Small intestine (tissue), 7 donors: ENCODE measurements at regions not wholly inside any gene's neighbourhood (a gene's known extent, or its start where the extent isn't known, plus 50 kb on each side); places are given as distances from the start of the nearest gene placed in this dataset.

Experiments used
- DNase-seq, 2 donors: peaks; one replicate each; pipeline versions ENCODE4 v3.0.0 to v3.0.0-alpha.2; 2013
- FAIRE-seq: peaks from 2 replicates; lab custom pipeline; 2012; peaks lifted over from hg19 to GRCh38; lab: Jason Lieb, UNC
- H3K27ac ChIP-seq, 3 donors: one replicate each; pipeline ENCODE4 v1.5.1; 2013; ENCODE audit warnings: low read length in 2 of 3, mild to moderate bottlenecking in 2 of 3, control low read depth in 1 of 3, inconsistent platforms in 1 of 3, low read depth in 1 of 3, moderate library complexity in 1 of 3
- H3K27me3 ChIP-seq, 3 donors: one replicate each; pipeline ENCODE4 v1.6.1; 2013; ENCODE audit warnings: low read length in 3 of 3, inconsistent platforms in 1 of 3; ENCODE audit not compliant: control insufficient read depth in 3 of 3, insufficient read depth in 3 of 3
- H3K36me3 ChIP-seq, 3 donors: one replicate each; pipeline ENCODE4 v1.6.1; 2013; ENCODE audit warnings: low read length in 3 of 3, inconsistent platforms in 1 of 3, low read depth in 1 of 3, mild to moderate bottlenecking in 1 of 3, moderate library complexity in 1 of 3; ENCODE audit not compliant: control insufficient read depth in 3 of 3, insufficient read depth in 2 of 3
- H3K4me1 ChIP-seq, 3 donors: one replicate each; pipeline ENCODE4 v1.6.1; 2013; ENCODE audit warnings: low read length in 2 of 3, inconsistent platforms in 1 of 3, low read depth in 1 of 3, mild to moderate bottlenecking in 1 of 3, moderate library complexity in 1 of 3; ENCODE audit not compliant: control insufficient read depth in 3 of 3, insufficient read depth in 2 of 3
- H3K4me3 ChIP-seq, 3 donors: one replicate each; pipeline ENCODE4 v1.5.1; 2013; ENCODE audit warnings: low read length in 3 of 3, control low read depth in 1 of 3, inconsistent platforms in 1 of 3, low read depth in 1 of 3, mild to moderate bottlenecking in 1 of 3, moderate library complexity in 1 of 3
- H3K9me3 ChIP-seq, 2 donors: one replicate each; pipeline ENCODE4 v1.6.1; 2013; ENCODE audit warnings: low read depth in 1 of 2, low read length in 1 of 2; ENCODE audit not compliant: control insufficient read depth in 2 of 2, insufficient read depth in 1 of 2
- whole genome bisulfite sequencing, 3 donors: extraction: QIAGEN DNeasy Blood & Tissue Kit; methylation state at CpG; one replicate each; pipeline ENCODE4 v1.1.7; 2013; 5-methylcytosine and 5-hydroxymethylcytosine counted together
- donor health status: healthy with polysubstance abuse.
- donor health status: control.
- donor health status: control.
- donor health status: Bipolar disorder and iron deficiency.
- donor health status: healthy.

GRCh38 chr7:16170671-16171070 is 250.7 kb downstream of the CRPPA start:
- FAIRE-seq: no peak
- H3K27me3 ChIP-seq: no peaks in the 10 kb centered on the region
- no peaks in the 10 kb centered on the region for H3K36me3 ChIP-seq
- no peaks in the 10 kb centered on the region for H3K4me1 ChIP-seq
- H3K4me3 ChIP-seq: no peak overlapping the region
- no peak overlapping the region for H3K27ac ChIP-seq
- H3K9me3 ChIP-seq: peaks cover 0 to 7% of the 10 kb centered on the region in 2 donors
- DNase-seq: no peak
- 93 to 97% (median 94%) methylated on average over 17 to 18 of the region's 18 CpGs for WGBS, 3 donors

DNA sequence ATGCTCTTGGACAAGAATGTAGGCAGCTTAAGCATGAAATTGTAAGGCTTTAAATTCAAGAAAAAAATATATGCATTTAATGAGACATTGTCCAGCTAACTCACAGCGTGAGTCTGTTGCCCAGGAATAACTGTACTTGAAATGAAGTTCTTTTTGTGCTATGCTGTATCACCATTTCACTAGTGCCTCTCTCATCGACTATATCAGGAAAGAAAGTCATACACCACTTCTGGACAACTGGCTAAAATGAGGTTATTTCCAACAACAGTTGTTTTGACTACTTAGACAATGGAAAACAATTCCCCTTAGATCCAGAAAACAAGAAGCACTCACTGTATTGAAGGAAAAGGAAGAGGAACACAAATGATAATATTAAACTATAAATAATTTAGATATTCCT is 251.8 kb downstream of the CRPPA start:
- FAIRE-seq (no peak), DNase-seq (no peak)

DNA sequence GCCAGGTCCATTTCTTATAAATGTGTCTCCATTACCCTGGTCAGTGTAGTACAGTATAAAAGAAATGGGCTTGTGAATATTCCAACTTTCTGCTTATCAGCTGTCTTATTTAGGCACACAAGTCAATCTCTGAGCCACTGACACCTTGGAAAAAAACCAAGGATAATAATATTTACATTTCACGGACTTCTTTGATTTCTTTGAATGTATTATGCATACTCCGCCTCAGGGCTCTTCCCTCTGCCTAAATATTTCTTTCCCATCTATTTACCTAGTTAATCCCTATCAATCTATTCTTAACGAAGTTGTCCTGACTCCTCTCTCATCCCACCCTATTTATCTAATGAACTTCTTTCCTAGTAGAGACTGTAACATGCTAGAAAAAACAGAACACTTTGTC is 253.8 kb downstream of the CRPPA start:
- Histone ChIP-seq H3K9me3 (peaks cover 0 to 7% of the 10 kb centered on the region in 2 donors), H3K27ac (no peak overlapping the region), H3K4me3 (no peak overlapping the region), H3K36me3 (no peaks in the 10 kb centered on the region), H3K27me3 (no peaks in the 10 kb centered on the region), H3K4me1 (no peaks in the 10 kb centered on the region)
- 53 to 69% (median 59%) methylated on average over 3 of the region's 3 CpGs for WGBS, 3 donors
- DNase-seq (no peak), FAIRE-seq (no peak)

More for the DNA sequence above, 251.8 kb downstream of the CRPPA start:
- no peaks in the 10 kb centered on the region for H3K36me3 ChIP-seq
- H3K4me1 ChIP-seq: no peaks in the 10 kb centered on the region
- WGBS, 3 donors: 52 to 68% (median 55%) methylated on average over 2 of the region's 2 CpGs
- no peaks in the 10 kb centered on the region for H3K27me3 ChIP-seq
- peaks cover 0 to 7% of the 10 kb centered on the region in 2 donors for H3K9me3 ChIP-seq
- H3K4me3 ChIP-seq: no peak overlapping the region
- H3K27ac ChIP-seq: no peak overlapping the region

- Histone ChIP-seq H3K27ac (no peak overlapping the region), H3K9me3 (peaks cover 0 to 15% of the 10 kb centered on the region in 2 donors), H3K36me3 (no peaks in the 10 kb centered on the region), H3K4me1 (no peaks in the 10 kb centered on the region), H3K4me3 (no peak overlapping the region), H3K27me3 (no peaks in the 10 kb centered on the region)
- FAIRE-seq (no peak), DNase-seq (no peak)
- WGBS, 3 donors: 57 to 75% (median 66%) methylated on average over 4 of the region's 4 CpGs
These were observed 277.0 kb downstream of the CRPPA start for GRCh38 chr7:16144361-16144760.

- WGBS, 3 donors: 33 to 50% (median 40%) methylated on average over 2 of the region's 2 CpGs
- DNase-seq (no peak), FAIRE-seq (no peak)
- Histone ChIP-seq H3K4me1 (no peaks in the 10 kb centered on the region), H3K9me3 (no peaks in the 10 kb centered on the region), H3K27me3 (no peaks in the 10 kb centered on the region), H3K4me3 (no peak overlapping the region), H3K36me3 (no peaks in the 10 kb centered on the region), H3K27ac (no peak overlapping the region)
These were observed 283.4 kb downstream of the CRPPA start for GRCh38 chr7:16137944-16138343.

- DNase-seq (no peak), FAIRE-seq (no peak)
- H3K4me1 ChIP-seq: no peaks in the 10 kb centered on the region
- no peaks in the 10 kb centered on the region for H3K9me3 ChIP-seq
- WGBS, 3 donors: 56 to 76% (median 62%) methylated on average over 2 of the region's 2 CpGs
- no peak overlapping the region for H3K27ac ChIP-seq
- no peak overlapping the region for H3K4me3 ChIP-seq
- H3K36me3 ChIP-seq: no peaks in the 10 kb centered on the region
- no peaks in the 10 kb centered on the region for H3K27me3 ChIP-seq
These were observed 284.4 kb downstream of the CRPPA start for GRCh38 chr7:16136896-16137295.

DNA sequence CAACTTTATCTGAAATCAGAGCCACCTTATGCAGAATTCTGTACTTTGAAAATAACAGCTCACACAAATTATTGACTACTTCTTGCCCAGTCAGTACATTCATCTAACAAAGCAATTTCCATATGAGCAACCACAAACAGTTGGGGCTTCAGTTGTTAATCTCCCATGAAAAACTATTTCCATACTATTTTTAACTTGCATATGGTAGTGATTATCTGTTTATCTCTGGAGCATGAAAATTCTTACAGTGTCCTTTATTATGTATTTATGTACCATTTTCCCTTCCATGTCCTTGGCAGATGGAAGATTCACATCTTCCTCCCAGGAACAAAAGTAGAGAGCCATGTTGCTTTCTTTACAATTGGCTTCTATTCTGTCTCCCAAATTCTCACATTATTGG is 285.7 kb downstream of the CRPPA start:
- H3K27me3 ChIP-seq: no peaks in the 10 kb centered on the region
- H3K27ac ChIP-seq: no peak overlapping the region
- no peak overlapping the region for H3K4me3 ChIP-seq
- H3K36me3 ChIP-seq: no peaks in the 10 kb centered on the region
- FAIRE-seq (no peak), DNase-seq (no peak)
- no peaks in the 10 kb centered on the region for H3K9me3 ChIP-seq
- no peaks in the 10 kb centered on the region for H3K4me1 ChIP-seq

GRCh38 chr7:16130111-16131110 is 290.9 kb downstream of the CRPPA start:
- Histone ChIP-seq H3K27ac (no peak overlapping the region), H3K27me3 (no peaks in the 10 kb centered on the region), H3K36me3 (no peaks in the 10 kb centered on the region), H3K9me3 (no peaks in the 10 kb centered on the region), H3K4me1 (no peaks in the 10 kb centered on the region), H3K4me3 (no peak overlapping the region)
- WGBS, 3 donors: 65 to 67% (median 65%) methylated on average over 1 of the region's 1 CpG
- FAIRE-seq (no peak), DNase-seq (no peak)
